GM18868 (cell line): ENCODE measurements at regions not wholly inside any gene's neighbourhood (a gene's known extent, or its start where the extent isn't known, plus 50 kb on each side); places are given as distances from the start of the nearest gene placed in this dataset.

ENCODE experiments used
- ATAC-seq: cut with Tn5 transposase; IDR thresholded peaks from one replicate; pipeline ENCODE4 v1.9.1; 2021; ENCODE audit warnings: mild to moderate bottlenecking, moderate library complexity; ENCODE audit not compliant: unreplicated experiment

GRCh38 chr6:19638931-19639330, 198.2 kb upstream of the ID4 start:
- ATAC-seq, result no peak

GRCh38 chr6:19643287-19643686, 193.9 kb upstream of the ID4 start:
- ATAC-seq, result no peak

- no peak for ATAC-seq
Measured at GRCh38 chr6:19643713-19644112, 193.5 kb upstream of the ID4 start.

- no peak for ATAC-seq
Measured at GRCh38 chr6:19655744-19656143, 181.4 kb upstream of the ID4 start.

GRCh38 chr6:19660123-19660910, 176.9 kb upstream of the ID4 start:
- ATAC-seq, result no peak

GRCh38 chr6:19662911-19663310, 174.3 kb upstream of the ID4 start:
- no peak for ATAC-seq

- no peak for ATAC-seq
Measured at GRCh38 chr6:19663479-19663878, 173.7 kb upstream of the ID4 start.

GRCh38 chr6:19664050-19664449, 173.1 kb upstream of the ID4 start:
- no peak for ATAC-seq

- ATAC-seq, result no peak
Measured at GRCh38 chr6:19664878-19665612, 172.1 kb upstream of the ID4 start.

- ATAC-seq, result no peak
Measured at GRCh38 chr6:19665613-19665909, 171.6 kb upstream of the ID4 start.

GRCh38 chr6:19668710-19669109, 168.5 kb upstream of the ID4 start:
- ATAC-seq, result no peak

GRCh38 chr6:19669206-19669605, 168.0 kb upstream of the ID4 start:
- ATAC-seq, result no peak

- no peak for ATAC-seq
Measured at GRCh38 chr6:19682859-19683258, 154.3 kb upstream of the ID4 start.

GRCh38 chr6:19690325-19691075, 146.7 kb upstream of the ID4 start:
- ATAC-seq, result no peak

GRCh38 chr6:19691465-19692167, 145.6 kb upstream of the ID4 start:
- ATAC-seq, result no peak

- no peak for ATAC-seq
Measured at GRCh38 chr6:19692506-19693298, 144.5 kb upstream of the ID4 start.

GRCh38 chr6:19694697-19695096, 142.5 kb upstream of the ID4 start:
- no peak for ATAC-seq

GRCh38 chr6:19697744-19698290, 139.4 kb upstream of the ID4 start:
- no peak for ATAC-seq

- ATAC-seq, result no peak
Measured at GRCh38 chr6:19699932-19700331, 137.2 kb upstream of the ID4 start.

GRCh38 chr6:19705606-19706005, 131.6 kb upstream of the ID4 start:
- no peak for ATAC-seq
